HG03439 (cell line): ENCODE measurements at regions not wholly inside any gene's neighbourhood (a gene's known extent, or its start where the extent isn't known, plus 50 kb on each side); places are given as distances from the start of the nearest gene placed in this dataset.

ENCODE experiments used
- ATAC-seq: cut with Tn5 transposase; IDR thresholded peaks from one replicate; pipeline ENCODE4 v1.9.1; 2021; ENCODE audit warnings: mild to moderate bottlenecking, moderate library complexity; ENCODE audit not compliant: unreplicated experiment

GRCh38 chr15:48032911-48033310 lies 87.9 kb upstream of the SLC24A5 start:
- ATAC-seq, result no peak

- no peak for ATAC-seq
Measured at GRCh38 chr15:48038221-48038620, 82.6 kb upstream of the SLC24A5 start.

- no peak for ATAC-seq
Measured at GRCh38 chr15:48040166-48040817, 80.5 kb upstream of the SLC24A5 start.

DNA sequence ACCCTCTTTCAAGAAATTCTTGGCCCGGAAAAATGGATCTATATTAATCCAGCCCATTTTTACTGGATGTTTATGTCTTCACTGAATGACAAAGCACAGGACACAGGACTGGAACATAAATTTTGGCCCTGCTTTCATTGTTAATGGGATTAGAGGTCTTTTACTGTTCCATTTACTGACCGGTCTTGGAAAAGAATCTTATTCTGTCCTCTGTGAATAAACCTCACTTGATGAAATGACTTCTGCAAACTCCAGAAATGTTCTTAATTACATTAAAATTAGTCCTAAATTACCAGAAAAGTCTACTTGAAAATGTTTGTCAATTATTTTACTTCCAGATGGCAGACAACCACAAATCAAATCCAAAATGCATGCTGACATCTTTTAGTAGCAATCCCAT lies 79.3 kb upstream of the SLC24A5 start:
- no peak for ATAC-seq

- ATAC-seq, result no peak
Measured at GRCh38 chr15:48046813-48047438, 73.9 kb upstream of the SLC24A5 start.

GRCh38 chr15:48049736-48050135 lies 71.1 kb upstream of the SLC24A5 start:
- no peak for ATAC-seq

- no peak for ATAC-seq
Measured at GRCh38 chr15:48052946-48053345, 67.8 kb upstream of the SLC24A5 start.

GRCh38 chr15:48058371-48058770 lies 62.4 kb upstream of the SLC24A5 start:
- no peak for ATAC-seq

- no peak for ATAC-seq
Measured at GRCh38 chr15:48059791-48060190, 61.0 kb upstream of the SLC24A5 start.

GRCh38 chr15:48060396-48060795 lies 60.4 kb upstream of the SLC24A5 start:
- no peak for ATAC-seq

- ATAC-seq, result no peak
Measured at GRCh38 chr15:48061605-48062004, 59.2 kb upstream of the SLC24A5 start.

GRCh38 chr15:48062148-48062872 lies 58.5 kb upstream of the SLC24A5 start:
- ATAC-seq, result no peak

- ATAC-seq, result no peak
Measured at GRCh38 chr15:48063411-48063985, 57.3 kb upstream of the SLC24A5 start.

GRCh38 chr15:48064421-48064820 lies 56.4 kb upstream of the SLC24A5 start:
- ATAC-seq, result no peak

- no peak for ATAC-seq
Measured at GRCh38 chr15:48066456-48066855, 54.3 kb upstream of the SLC24A5 start.
